CD4-positive, CD25-positive, alpha-beta regulatory T cell (primary cell): ENCODE measurements at regions not wholly inside any gene's neighbourhood (a gene's known extent, or its start where the extent isn't known, plus 50 kb on each side); places are given as distances from the start of the nearest gene placed in this dataset.

ENCODE experiments used
- ATAC-seq, 2 donors: fragments of 150-1000 bp; cut with Tn5 transposase; one replicate each; pipeline ENCODE4 v1.10.0; 2021; ENCODE audit warnings: low read depth in 2 of 2, moderate number of reproducible peaks in 2 of 2, moderate library complexity in 1 of 2
- DNase-seq, 3 donors: peaks; one replicate each; pipeline versions ENCODE4 v3.0.0 to v3.0.0-alpha.2; 2012 to 2022; ENCODE audit warnings: mixed read lengths in 1 of 3
- H3K27ac ChIP-seq: one replicate; pipeline ENCODE4 v1.7.0; 2013; ENCODE audit warnings: mild to moderate bottlenecking, low read length; ENCODE audit not compliant: insufficient read depth, poor library complexity, severe bottlenecking
- H3K27me3 ChIP-seq: one replicate; pipeline ENCODE4 v1.7.0; 2013; ENCODE audit warnings: low read length; ENCODE audit not compliant: control insufficient read depth, insufficient read depth
- H3K36me3 ChIP-seq: one replicate; pipeline ENCODE4 v1.7.0; 2013; ENCODE audit warnings: mild to moderate bottlenecking, low read length, moderate library complexity; ENCODE audit not compliant: control insufficient read depth, insufficient read depth
- H3K4me1 ChIP-seq: 2 replicates; pipeline ENCODE4 v1.7.0; 2013; ENCODE audit warnings: mild to moderate bottlenecking, low read length; ENCODE audit not compliant: insufficient read depth, control insufficient read depth, poor library complexity, severe bottlenecking
- H3K4me3 ChIP-seq: one replicate; pipeline ENCODE4 v1.7.0; 2013; ENCODE audit warnings: low read depth, mild to moderate bottlenecking, low read length, moderate library complexity
- H3K9me3 ChIP-seq, 2 experiments: 1 replicate in 1 of 2; 2 replicates in 1 of 2; pipeline ENCODE4 v1.7.0; 2013; ENCODE audit warnings: low read length in 2 of 2, mild to moderate bottlenecking in 1 of 2, moderate library complexity in 1 of 2; ENCODE audit not compliant: control insufficient read depth in 2 of 2
- H3K27ac Mint-ChIP-seq, 3 donors: one replicate each; pipeline ENCODE4 v1.8.0; 2020 to 2022; ENCODE audit warnings: mild to moderate bottlenecking in 3 of 3, mixed read lengths in 3 of 3, moderate library complexity in 2 of 3
- H3K27me3 Mint-ChIP-seq: one replicate; pipeline ENCODE4 v1.8.0; 2022; ENCODE audit warnings: mild to moderate bottlenecking, mixed read lengths
- H3K36me3 Mint-ChIP-seq: one replicate; pipeline ENCODE4 v1.8.0; 2020; ENCODE audit warnings: mixed read lengths
- H3K4me1 Mint-ChIP-seq, 4 donors: one replicate each; pipeline ENCODE4 v1.8.0; 2020 to 2022; ENCODE audit warnings: mixed read lengths in 4 of 4, mild to moderate bottlenecking in 1 of 4
- H3K4me3 Mint-ChIP-seq, 4 donors: one replicate each; pipeline ENCODE4 v1.8.0; 2020 to 2022; ENCODE audit warnings: mild to moderate bottlenecking in 4 of 4, mixed read lengths in 4 of 4, moderate library complexity in 3 of 4
- H3K9me3 Mint-ChIP-seq, 7 donors: one replicate each; pipeline ENCODE4 v1.8.0; 2020 to 2022; ENCODE audit warnings: mixed read lengths in 7 of 7, mild to moderate bottlenecking in 3 of 7, moderate library complexity in 2 of 7

- Histone ChIP-seq H3K27me3 (no peaks in the 10 kb centered on the region), H3K4me1 (peaks cover 41% of the 10 kb centered on the region), H3K36me3 (peaks cover 23% of the 10 kb centered on the region), H3K27ac (peak overlapping the region; percentile 91), H3K9me3 (peaks cover 8 to 16% of the 10 kb centered on the region in 2 experiments), H3K4me3 (peak overlapping the region; percentile 89)
- DNase-seq (no peak), ATAC-seq (no peak)
- H3K4me3 Mint-ChIP-seq, result peak overlapping the region; percentile 85 to 96 (median 94)
- peak overlapping the region; percentile 98 to 99 (median 99) for H3K27ac Mint-ChIP-seq
- H3K9me3 Mint-ChIP-seq, result peaks cover 0 to 8% (median 1%) of the 10 kb centered on the region in 7 donors
- peaks cover 25% of the 10 kb centered on the region for H3K36me3 Mint-ChIP-seq
- H3K4me1 Mint-ChIP-seq, result peaks cover 0 to 62% (median 41%) of the 10 kb centered on the region in 4 donors
- no peaks in the 10 kb centered on the region for H3K27me3 Mint-ChIP-seq
These were observed 661.1 kb downstream of the VRK1 start for GRCh38 chr14:97458255-97458654.

- H3K4me1 ChIP-seq, result peaks cover 41% of the 10 kb centered on the region
- Mint-ChIP-seq H3K36me3 (peaks cover 31% of the 10 kb centered on the region), H3K4me3 (peak overlapping the region; percentile 85 to 96 (median 94)), H3K4me1 (peaks cover 0 to 62% (median 42%) of the 10 kb centered on the region in 4 donors), H3K9me3 (peaks cover 0 to 8% (median 1%) of the 10 kb centered on the region in 7 donors), H3K27me3 (no peaks in the 10 kb centered on the region), H3K27ac (peak overlapping the region; percentile 98 to 99 (median 99))
- H3K36me3 ChIP-seq, result peaks cover 25% of the 10 kb centered on the region
- H3K9me3 ChIP-seq, result peaks cover 8 to 16% of the 10 kb centered on the region in 2 experiments
- peak; percentile 79 to 86 for ATAC-seq
- no peaks in the 10 kb centered on the region for H3K27me3 ChIP-seq
- peak overlapping the region; percentile 89 for H3K4me3 ChIP-seq
- peak overlapping the region; percentile 91 for H3K27ac ChIP-seq
- peak; percentile 69 to 95 (median 85) for DNase-seq
These were observed 661.7 kb downstream of the VRK1 start for GRCh38 chr14:97458661-97459579.

DNA sequence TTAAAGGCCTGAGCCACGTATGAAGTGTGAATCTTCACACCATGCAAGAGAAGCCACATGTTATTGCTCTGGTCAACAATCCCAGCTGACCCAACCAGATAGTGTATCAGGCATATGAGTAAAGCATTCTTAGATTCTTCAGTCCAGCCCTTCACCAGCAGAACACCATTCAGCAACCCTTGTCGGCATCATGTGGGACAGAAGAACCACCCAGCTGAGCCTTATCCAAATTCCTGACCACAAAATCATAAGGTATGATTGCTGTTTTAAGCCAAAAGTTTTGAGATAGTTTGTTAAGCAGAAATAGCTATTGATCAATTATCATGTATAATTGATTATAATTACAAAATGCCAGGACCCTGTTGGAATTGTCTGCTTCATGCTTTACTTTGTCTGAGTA is 664.9 kb downstream of the VRK1 start:
- Mint-ChIP-seq H3K27me3 (no peaks in the 10 kb centered on the region), H3K36me3 (peaks cover 52% of the 10 kb centered on the region), H3K9me3 (peaks cover 0 to 8% (median 1%) of the 10 kb centered on the region in 7 donors), H3K4me3 (no peak overlapping the region), H3K4me1 (peaks cover 8 to 58% (median 41%) of the 10 kb centered on the region in 4 donors), H3K27ac (no peak overlapping the region)
- H3K4me1 ChIP-seq, result peaks cover 36% of the 10 kb centered on the region
- H3K36me3 ChIP-seq, result peaks cover 30% of the 10 kb centered on the region
- no peak overlapping the region for H3K4me3 ChIP-seq
- peaks cover 8 to 16% of the 10 kb centered on the region in 2 experiments for H3K9me3 ChIP-seq
- DNase-seq (no peak), ATAC-seq (no peak)
- no peak overlapping the region for H3K27ac ChIP-seq
- H3K27me3 ChIP-seq, result no peaks in the 10 kb centered on the region

DNA sequence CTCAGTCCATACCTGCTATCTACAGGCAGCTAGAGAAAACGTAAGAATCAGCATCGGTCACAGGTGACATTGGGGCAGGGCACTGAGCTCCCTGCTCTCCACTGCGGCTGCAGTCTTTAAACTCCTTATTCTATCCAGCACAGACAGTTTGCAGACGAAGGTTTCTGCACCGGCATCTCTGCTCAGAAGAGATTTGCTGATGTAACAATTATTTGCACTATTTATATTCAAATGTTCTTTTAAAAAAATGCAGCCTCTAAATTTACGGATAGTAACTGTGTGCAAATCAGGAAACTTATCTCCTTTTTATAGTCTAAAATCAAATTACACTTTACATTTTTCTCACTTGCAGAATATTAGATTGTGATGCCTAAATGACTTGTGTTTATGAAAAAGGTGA is 671.0 kb downstream of the VRK1 start:
- Mint-ChIP-seq H3K4me1 (peaks cover 15 to 34% (median 24%) of the 10 kb centered on the region in 4 donors), H3K9me3 (peaks cover 0 to 4% (median 0%) of the 10 kb centered on the region in 7 donors), H3K27ac (peak overlapping the region in 1 of 3 donors; percentile 18), H3K36me3 (peaks cover 60% of the 10 kb centered on the region), H3K4me3 (no peak overlapping the region), H3K27me3 (no peaks in the 10 kb centered on the region)
- no peak for ATAC-seq
- Histone ChIP-seq H3K9me3 (no peaks in the 10 kb centered on the region), H3K36me3 (peaks cover 28% of the 10 kb centered on the region), H3K4me3 (no peak overlapping the region), H3K27me3 (no peaks in the 10 kb centered on the region), H3K27ac (no peak overlapping the region), H3K4me1 (no peaks in the 10 kb centered on the region)
- no peak for DNase-seq

- H3K9me3 Mint-ChIP-seq, result peaks cover 0 to 2% (median 0%) of the 10 kb centered on the region in 7 donors
- no peak overlapping the region for H3K4me3 Mint-ChIP-seq
- H3K27me3 Mint-ChIP-seq, result no peaks in the 10 kb centered on the region
- H3K36me3 Mint-ChIP-seq, result peaks cover 24% of the 10 kb centered on the region
- ATAC-seq (no peak), DNase-seq (no peak)
- H3K4me1 Mint-ChIP-seq, result peaks cover 0 to 10% (median 5%) of the 10 kb centered on the region in 4 donors
- H3K27ac ChIP-seq, result no peak overlapping the region
- H3K27me3 ChIP-seq, result no peaks in the 10 kb centered on the region
- H3K4me1 ChIP-seq, result no peaks in the 10 kb centered on the region
- no peaks in the 10 kb centered on the region for H3K9me3 ChIP-seq
- H3K27ac Mint-ChIP-seq, result peak overlapping the region in 1 of 3 donors; percentile 8
- no peak overlapping the region for H3K4me3 ChIP-seq
- no peaks in the 10 kb centered on the region for H3K36me3 ChIP-seq
These were observed 680.2 kb downstream of the VRK1 start for GRCh38 chr14:97477353-97477752.

- Mint-ChIP-seq H3K36me3 (no peaks in the 10 kb centered on the region), H3K9me3 (no peaks in the 10 kb centered on the region), H3K27me3 (no peaks in the 10 kb centered on the region), H3K4me1 (peaks cover 0 to 6% (median under 1%) of the 10 kb centered on the region in 4 donors), H3K4me3 (no peak overlapping the region), H3K27ac (no peak overlapping the region)
- H3K27ac ChIP-seq, result no peak overlapping the region
- H3K4me1 ChIP-seq, result no peaks in the 10 kb centered on the region
- H3K9me3 ChIP-seq, result no peaks in the 10 kb centered on the region
- no peak for ATAC-seq
- H3K27me3 ChIP-seq, result no peaks in the 10 kb centered on the region
- no peak for DNase-seq
- H3K36me3 ChIP-seq, result no peaks in the 10 kb centered on the region
- no peak overlapping the region for H3K4me3 ChIP-seq
These were observed 688.0 kb downstream of the VRK1 start for GRCh38 chr14:97485201-97485600.

GRCh38 chr14:97486601-97487120 is 689.5 kb downstream of the VRK1 start:
- H3K36me3 ChIP-seq, result no peaks in the 10 kb centered on the region
- no peaks in the 10 kb centered on the region for H3K4me1 ChIP-seq
- peaks cover 0 to 10% (median under 1%) of the 10 kb centered on the region in 4 donors for H3K4me1 Mint-ChIP-seq
- H3K9me3 ChIP-seq, result no peaks in the 10 kb centered on the region
- H3K4me3 ChIP-seq, result no peak overlapping the region
- no peaks in the 10 kb centered on the region for H3K27me3 ChIP-seq
- no peaks in the 10 kb centered on the region for H3K36me3 Mint-ChIP-seq
- DNase-seq (no peak), ATAC-seq (no peak)
- H3K27me3 Mint-ChIP-seq, result no peaks in the 10 kb centered on the region
- H3K27ac ChIP-seq, result no peak overlapping the region
- H3K9me3 Mint-ChIP-seq, result peaks cover 0 to 4% (median 0%) of the 10 kb centered on the region in 7 donors
- no peak overlapping the region for H3K4me3 Mint-ChIP-seq
- H3K27ac Mint-ChIP-seq, result no peak overlapping the region
